GM18505 (cell line): ENCODE measurements at regions not wholly inside any gene's neighbourhood (a gene's known extent, or its start where the extent isn't known, plus 50 kb on each side); places are given as distances from the start of the nearest gene placed in this dataset.

Source experiments
- ATAC-seq: cut with Tn5 transposase; IDR thresholded peaks from one replicate; pipeline ENCODE4 v1.9.1; 2021; ENCODE audit not compliant: unreplicated experiment
- POLR2A ChIP-seq: IDR thresholded peaks from 4 replicates; pipeline ENCODE4 v1.6.1; 2011; ENCODE audit warnings: borderline replicate concordance; ENCODE audit not compliant: insufficient read depth, insufficient read length; ENCODE audit errors: extremely low read depth

GRCh38 chr12:91777268-91777992 is 368.2 kb downstream of the BTG1 start:
- ATAC-seq: no peak
- TF ChIP-seq POLR2A: no peak

- TF ChIP-seq POLR2A: no peak
- ATAC-seq: no peak
Observed at GRCh38 chr12:91774434-91774921, 371.2 kb downstream of the BTG1 start.

GRCh38 chr12:91773749-91774429 is 371.8 kb downstream of the BTG1 start:
- no peak for TF ChIP-seq POLR2A
- ATAC-seq: no peak

GRCh38 chr12:91772411-91772810 is 373.2 kb downstream of the BTG1 start:
- no peak for TF ChIP-seq POLR2A
- no peak for ATAC-seq

GRCh38 chr12:91769736-91770135 is 375.9 kb downstream of the BTG1 start:
- ATAC-seq: no peak
- TF ChIP-seq POLR2A: no peak

GRCh38 chr12:91767237-91767636 is 378.4 kb downstream of the BTG1 start:
- no peak for ATAC-seq
- TF ChIP-seq POLR2A: no peak

GRCh38 chr12:91766454-91766853 is 379.2 kb downstream of the BTG1 start:
- ATAC-seq: no peak
- no peak for TF ChIP-seq POLR2A

- ATAC-seq: no peak
- TF ChIP-seq POLR2A: no peak
Observed at GRCh38 chr12:91763654-91764370, 381.8 kb downstream of the BTG1 start.

- no peak for ATAC-seq
- no peak for TF ChIP-seq POLR2A
Observed at GRCh38 chr12:91753649-91754048, 392.0 kb downstream of the BTG1 start.

- TF ChIP-seq POLR2A: no peak
- ATAC-seq: no peak
Observed at GRCh38 chr12:91746976-91747375, 398.7 kb downstream of the BTG1 start.

GRCh38 chr12:91744597-91744996 is 401.0 kb downstream of the BTG1 start:
- TF ChIP-seq POLR2A: no peak
- no peak for ATAC-seq

GRCh38 chr12:91743704-91744321 is 401.8 kb downstream of the BTG1 start:
- no peak for ATAC-seq
- TF ChIP-seq POLR2A: no peak

GRCh38 chr12:91743280-91743679 is 402.4 kb downstream of the BTG1 start:
- TF ChIP-seq POLR2A: no peak

More at GRCh38 chr12:91743280-91743679, 402.4 kb downstream of the BTG1 start:
- no peak for ATAC-seq
